GM18505 (cell line): ENCODE measurements at regions not wholly inside any gene's neighbourhood (a gene's known extent, or its start where the extent isn't known, plus 50 kb on each side); places are given as distances from the start of the nearest gene placed in this dataset.

Experiments
- ATAC-seq: cut with Tn5 transposase; IDR thresholded peaks from one replicate; pipeline ENCODE4 v1.9.1; 2021; ENCODE audit not compliant: unreplicated experiment
- POLR2A ChIP-seq: IDR thresholded peaks from 4 replicates; pipeline ENCODE4 v1.6.1; 2011; ENCODE audit warnings: borderline replicate concordance; ENCODE audit not compliant: insufficient read depth, insufficient read length; ENCODE audit errors: extremely low read depth

DNA sequence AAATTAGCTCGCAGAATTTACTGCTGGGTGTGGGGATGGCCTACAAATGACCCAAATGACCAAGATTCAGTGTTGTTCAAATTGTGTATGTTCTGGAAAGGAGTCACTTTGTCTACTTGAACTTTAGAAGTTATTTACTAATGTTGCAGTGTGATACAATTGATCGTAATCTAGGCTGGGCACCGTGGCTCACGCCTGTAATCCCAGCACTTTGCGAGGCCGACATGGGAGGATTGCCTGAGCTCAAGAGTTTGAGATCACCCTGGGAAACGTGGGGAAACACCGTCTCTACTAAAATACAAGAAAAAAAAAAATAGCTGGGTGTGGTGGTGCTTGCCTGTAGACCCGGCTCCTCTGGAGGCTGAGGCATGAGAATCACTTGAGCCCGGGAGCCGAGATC lies 57.6 kb upstream of the TMPRSS2 start:
- no peak for ATAC-seq
- TF ChIP-seq POLR2A = no peak

DNA sequence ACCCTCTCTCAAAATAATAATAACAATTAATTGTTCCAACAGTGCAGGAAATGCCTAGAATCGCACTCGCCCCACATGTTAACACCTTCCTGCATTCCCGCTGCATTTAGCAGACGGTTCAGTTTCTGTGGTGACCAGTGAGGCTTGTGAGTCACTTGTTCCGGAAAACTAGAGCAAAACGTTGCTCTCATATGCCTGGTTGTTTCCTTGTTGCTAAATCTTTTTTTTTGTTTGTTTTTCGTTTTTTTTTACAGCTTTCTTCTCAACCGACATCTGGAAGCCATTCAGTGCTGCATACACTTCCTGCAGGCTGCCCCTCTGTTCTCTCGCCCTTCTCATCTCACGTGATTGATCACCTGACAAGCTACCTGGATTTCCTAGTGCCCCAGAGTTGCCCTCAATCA lies 56.9 kb upstream of the TMPRSS2 start:
- TF ChIP-seq POLR2A = no peak

DNA sequence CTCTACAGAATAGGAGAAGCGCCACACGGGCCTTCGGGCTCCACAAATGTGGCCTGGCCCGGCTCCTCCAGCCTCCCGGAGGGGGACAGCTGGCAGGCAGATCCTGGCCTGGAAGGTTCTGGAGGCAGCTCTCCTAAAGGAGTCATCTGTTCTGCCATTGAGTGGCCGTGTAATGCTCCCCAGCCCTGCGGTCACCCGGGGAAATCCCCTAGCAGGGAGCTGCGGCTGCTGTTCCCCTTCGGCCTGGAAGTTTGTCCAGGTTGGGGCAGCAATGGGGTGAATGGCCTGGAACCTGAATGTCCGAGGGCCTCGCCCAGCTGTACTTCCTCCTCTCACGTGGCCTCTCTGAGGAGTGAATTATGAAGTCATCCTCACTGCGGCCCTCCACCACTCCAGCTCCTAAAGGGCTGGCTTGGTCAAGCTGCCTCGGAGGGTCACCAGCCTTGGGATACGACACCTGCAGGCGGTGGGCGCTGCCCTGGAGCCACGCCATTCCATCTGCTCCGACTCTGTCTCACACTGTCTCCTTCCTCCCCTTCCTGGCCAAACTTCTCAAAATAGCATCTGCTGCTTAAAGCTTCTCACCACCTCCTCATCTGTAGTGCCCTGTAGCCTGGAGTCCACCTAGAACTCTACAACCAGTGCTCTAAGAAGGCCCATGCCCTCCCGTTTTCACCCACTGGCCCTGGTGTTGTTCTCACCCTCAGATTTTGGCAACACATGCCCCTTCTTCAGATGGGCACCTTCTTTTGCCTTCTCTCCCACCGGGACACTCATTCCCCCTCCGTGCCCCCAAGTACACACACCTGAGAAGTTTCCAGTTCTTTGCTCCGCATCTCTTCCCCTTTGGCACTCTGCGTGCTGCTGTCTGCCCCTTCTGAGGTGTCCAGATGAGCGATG lies 54.4 kb upstream of the TMPRSS2 start:
- TF ChIP-seq POLR2A = no peak
- no peak for ATAC-seq

More for the DNA sequence above, 56.9 kb upstream of the TMPRSS2 start:
- no peak for ATAC-seq

DNA sequence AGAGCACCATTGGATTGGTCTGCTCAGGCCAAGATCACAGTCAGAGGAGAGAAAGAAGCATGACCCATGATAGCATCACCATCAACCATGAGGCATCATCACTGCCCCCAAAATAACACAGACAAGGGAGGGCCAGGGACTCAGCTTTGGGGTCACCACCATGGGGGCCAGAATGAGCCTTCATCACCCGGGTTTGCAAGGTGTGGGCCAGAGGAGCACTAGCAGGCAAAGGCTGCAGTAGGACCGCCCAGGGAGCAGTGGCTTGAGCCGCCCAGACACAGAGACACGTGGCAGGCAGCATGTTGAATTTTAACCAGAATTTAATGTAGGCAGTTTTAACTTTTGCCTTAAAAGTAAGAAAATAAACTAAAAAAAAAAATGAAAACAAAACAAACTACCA lies 53.7 kb upstream of the TMPRSS2 start:
- ATAC-seq = no peak
- no peak for TF ChIP-seq POLR2A

DNA sequence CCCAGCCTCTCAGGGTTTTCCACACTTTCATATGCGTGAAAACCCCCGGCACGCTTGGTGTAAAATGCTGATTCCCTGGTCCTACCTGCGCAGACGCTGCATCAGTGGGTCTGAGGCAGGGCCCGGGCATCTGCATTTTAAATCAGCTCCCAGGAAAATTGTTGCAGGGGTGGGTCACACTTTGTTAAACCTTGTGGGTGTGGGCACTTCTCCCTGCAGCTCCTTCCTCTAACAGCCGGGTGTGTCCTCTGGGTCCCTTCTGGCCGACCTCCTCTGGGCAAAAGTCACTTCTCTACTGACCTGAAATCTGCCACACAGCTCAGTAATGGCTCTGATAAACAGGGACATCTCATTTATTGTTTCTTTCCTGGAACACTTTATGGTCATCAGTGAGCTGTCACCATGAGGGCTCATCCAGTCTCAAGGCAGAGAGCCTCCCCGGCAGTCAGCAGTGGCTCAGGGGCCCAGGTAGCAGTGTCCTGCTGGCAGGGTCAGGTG lies 52.8 kb upstream of the TMPRSS2 start:
- ATAC-seq = no peak
- no peak for TF ChIP-seq POLR2A

DNA sequence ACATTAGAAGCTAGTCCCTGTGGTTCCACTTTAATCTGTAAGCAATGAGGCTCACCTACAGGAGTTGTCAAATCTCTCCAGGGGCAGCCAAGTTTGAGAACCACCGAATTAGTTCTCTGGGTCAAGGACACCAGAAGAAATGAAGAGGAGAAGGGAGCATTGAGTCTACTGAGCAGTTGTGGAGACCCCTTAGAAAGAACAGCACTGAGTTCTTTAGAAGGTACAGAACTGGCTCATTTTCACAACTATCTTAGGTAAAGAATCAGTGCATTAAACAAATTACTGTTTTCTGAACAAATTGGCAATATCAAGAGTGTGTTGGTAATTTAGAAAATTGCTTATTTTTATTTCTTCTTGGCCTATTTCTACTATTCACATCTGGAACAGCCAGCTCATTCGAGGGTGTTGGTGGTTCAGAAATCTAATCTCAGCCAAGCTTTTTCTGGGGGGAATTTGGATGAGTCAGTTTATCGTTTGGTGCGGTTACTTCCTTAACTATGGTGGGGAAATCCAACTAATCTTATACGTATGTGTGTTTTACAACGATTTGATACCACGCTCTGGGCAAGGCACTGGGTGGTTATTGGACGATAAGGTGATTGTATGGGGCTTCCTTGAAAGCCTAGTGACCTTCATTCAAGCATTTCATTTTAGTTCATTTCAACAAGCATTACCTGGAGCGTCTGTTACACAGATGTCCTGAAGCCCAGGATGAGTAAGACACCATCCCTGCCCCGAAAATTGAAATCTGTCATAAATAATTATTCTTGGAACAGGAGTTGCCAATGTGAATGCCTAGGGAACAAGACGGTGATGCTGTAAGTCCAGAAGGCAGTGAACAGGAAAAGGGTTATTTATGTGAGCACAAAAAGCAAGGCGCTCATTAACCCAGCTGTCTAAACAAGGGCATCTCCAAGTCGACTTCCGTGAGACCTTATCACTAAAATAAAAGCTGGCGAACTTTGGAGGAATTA lies 52.0 kb upstream of the TMPRSS2 start:
- no peak for ATAC-seq
- TF ChIP-seq POLR2A = no peak

DNA sequence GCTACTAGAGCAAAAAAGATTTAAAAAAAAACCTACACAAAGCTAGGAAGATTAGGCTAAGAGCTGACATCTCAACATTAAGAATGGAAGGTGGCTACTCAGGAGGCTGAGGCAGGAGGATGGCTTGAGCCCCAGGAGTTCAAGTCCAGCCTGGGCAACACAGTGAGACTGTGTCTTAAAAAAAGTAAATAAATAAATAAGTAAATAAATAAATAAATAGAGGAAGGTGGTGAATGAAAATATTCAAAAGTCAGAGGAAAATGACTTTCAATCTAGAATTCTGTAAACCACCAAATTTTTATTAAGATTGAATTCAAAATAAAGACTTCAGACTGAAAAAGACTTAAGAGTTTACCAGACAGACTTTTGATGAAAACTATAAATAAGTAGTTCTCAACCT lies 50.9 kb upstream of the TMPRSS2 start:
- no peak for TF ChIP-seq POLR2A
- no peak for ATAC-seq

DNA sequence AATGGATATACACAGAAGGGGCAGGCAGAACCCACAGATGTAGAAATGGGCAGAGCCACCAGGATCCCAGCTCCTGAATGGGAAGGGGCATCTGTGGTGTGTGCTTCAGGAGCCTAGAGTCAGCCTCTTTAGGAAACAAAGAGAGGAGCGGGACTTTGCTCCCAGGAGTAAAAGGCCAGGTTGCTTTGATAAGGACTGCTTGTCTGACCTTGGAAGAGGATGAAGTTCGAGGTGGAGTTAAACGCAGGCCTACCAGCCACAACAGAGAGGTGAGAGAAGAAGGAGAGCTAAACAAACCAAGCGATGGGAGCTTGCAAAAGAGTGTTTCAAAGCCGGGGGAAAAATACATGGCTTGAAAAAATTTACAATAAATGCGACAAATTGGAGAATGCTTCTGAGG lies 49.9 kb upstream of the TMPRSS2 start:
- ATAC-seq = no peak
- TF ChIP-seq POLR2A = no peak
